Testis (tissue), 2 donors: ENCODE measurements at regions not wholly inside any gene's neighbourhood (a gene's known extent, or its start where the extent isn't known, plus 50 kb on each side); places are given as distances from the start of the nearest gene placed in this dataset.

Experiments used
- POLR2A ChIP-seq: fragments of 450-650 bp; IDR thresholded peaks from one replicate; pipeline ENCODE4 v1.6.1; 2017; ENCODE audit warnings: antibody characterized with exemption, mild to moderate bottlenecking, moderate library complexity
- TF ChIP-seq, protein P1 (sequence below), 3 experiments: fragments of 450-650 bp in 2 of 3; fragments of 200-600 bp in 1 of 3; sonication (generic) in 1 of 3; IDR thresholded peaks; one replicate each; pipeline ENCODE4 v1.5.1; 2016 to 2019; ENCODE audit warnings: antibody characterized with exemption in 3 of 3, mild to moderate bottlenecking in 2 of 3, moderate library complexity in 1 of 3

DNA sequence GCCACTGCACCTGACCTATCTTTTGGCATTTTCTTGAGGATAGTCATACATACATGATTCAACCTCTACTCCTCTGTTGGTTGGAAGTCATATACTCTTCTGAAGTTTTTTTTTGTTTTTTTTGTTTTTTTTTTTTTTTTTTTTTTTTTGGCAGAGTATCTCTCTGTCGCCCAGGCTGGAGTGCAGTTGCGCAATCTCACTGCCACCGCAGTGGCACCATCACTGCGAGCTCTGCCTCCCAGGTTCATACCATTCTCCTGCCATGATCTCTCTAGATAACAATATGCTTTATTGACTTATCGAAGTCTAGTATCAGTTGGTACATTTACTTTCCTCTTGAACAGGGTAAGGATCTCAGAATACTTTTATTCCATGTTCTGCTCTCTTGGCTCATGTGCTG is 224.2 kb upstream of the WSCD1 start:
- no peak for TF ChIP-seq POLR2A
- TF ChIP-seq, protein P1, sequence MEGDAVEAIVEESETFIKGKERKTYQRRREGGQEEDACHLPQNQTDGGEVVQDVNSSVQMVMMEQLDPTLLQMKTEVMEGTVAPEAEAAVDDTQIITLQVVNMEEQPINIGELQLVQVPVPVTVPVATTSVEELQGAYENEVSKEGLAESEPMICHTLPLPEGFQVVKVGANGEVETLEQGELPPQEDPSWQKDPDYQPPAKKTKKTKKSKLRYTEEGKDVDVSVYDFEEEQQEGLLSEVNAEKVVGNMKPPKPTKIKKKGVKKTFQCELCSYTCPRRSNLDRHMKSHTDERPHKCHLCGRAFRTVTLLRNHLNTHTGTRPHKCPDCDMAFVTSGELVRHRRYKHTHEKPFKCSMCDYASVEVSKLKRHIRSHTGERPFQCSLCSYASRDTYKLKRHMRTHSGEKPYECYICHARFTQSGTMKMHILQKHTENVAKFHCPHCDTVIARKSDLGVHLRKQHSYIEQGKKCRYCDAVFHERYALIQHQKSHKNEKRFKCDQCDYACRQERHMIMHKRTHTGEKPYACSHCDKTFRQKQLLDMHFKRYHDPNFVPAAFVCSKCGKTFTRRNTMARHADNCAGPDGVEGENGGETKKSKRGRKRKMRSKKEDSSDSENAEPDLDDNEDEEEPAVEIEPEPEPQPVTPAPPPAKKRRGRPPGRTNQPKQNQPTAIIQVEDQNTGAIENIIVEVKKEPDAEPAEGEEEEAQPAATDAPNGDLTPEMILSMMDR (IDR thresholded peaks at IDR 0.05), result no peak
